ENCODE measurements at regions not wholly inside any gene's neighbourhood (a gene's known extent, or its start where the extent isn't known, plus 50 kb on each side); places are given as distances from the start of the nearest gene placed in this dataset.

DNA sequence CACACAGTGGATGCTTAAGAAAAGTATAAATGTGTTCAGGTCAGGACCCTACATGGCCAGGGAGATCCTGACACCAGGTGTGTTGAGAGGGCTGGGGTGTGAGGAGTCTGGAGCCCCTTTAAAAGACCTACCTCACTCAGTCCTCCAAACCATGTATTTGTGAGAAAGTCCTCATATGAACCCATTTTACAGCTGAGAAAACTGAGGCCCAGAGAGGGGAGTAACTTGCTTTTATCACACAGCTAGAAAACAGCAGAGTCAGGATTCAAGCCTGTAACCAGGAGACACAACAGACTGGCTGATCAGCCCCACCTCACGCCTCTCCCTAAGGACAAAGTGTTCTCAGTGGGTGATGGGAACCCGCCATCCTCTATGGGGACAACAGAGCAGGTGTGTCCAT is 706.7 kb downstream of the PTPRU start:
- TF ChIP-seq POLR2A (IDR thresholded peaks at IDR 0.05; ENCODE audit: extremely low read depth, insufficient read length) (no peak), MYC (IDR thresholded peaks at IDR 0.05; ENCODE audit: low read depth, low read length) (no peak)
- TF ChIP-seq, protein P1, sequence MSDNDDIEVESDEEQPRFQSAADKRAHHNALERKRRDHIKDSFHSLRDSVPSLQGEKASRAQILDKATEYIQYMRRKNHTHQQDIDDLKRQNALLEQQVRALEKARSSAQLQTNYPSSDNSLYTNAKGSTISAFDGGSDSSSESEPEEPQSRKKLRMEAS (IDR thresholded peaks at IDR 0.05; ENCODE audit: low read depth, low read length), result no peak
- TF ChIP-seq, protein P2, sequence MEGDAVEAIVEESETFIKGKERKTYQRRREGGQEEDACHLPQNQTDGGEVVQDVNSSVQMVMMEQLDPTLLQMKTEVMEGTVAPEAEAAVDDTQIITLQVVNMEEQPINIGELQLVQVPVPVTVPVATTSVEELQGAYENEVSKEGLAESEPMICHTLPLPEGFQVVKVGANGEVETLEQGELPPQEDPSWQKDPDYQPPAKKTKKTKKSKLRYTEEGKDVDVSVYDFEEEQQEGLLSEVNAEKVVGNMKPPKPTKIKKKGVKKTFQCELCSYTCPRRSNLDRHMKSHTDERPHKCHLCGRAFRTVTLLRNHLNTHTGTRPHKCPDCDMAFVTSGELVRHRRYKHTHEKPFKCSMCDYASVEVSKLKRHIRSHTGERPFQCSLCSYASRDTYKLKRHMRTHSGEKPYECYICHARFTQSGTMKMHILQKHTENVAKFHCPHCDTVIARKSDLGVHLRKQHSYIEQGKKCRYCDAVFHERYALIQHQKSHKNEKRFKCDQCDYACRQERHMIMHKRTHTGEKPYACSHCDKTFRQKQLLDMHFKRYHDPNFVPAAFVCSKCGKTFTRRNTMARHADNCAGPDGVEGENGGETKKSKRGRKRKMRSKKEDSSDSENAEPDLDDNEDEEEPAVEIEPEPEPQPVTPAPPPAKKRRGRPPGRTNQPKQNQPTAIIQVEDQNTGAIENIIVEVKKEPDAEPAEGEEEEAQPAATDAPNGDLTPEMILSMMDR (IDR thresholded peaks at IDR 0.05; ENCODE audit: low read depth, low read length), result no peak
- H3K4me3 ChIP-seq (ENCODE audit: low read depth, low read length), result no peak overlapping the region
- no peak for DNase-seq (ENCODE audit: low read depth)

DNA sequence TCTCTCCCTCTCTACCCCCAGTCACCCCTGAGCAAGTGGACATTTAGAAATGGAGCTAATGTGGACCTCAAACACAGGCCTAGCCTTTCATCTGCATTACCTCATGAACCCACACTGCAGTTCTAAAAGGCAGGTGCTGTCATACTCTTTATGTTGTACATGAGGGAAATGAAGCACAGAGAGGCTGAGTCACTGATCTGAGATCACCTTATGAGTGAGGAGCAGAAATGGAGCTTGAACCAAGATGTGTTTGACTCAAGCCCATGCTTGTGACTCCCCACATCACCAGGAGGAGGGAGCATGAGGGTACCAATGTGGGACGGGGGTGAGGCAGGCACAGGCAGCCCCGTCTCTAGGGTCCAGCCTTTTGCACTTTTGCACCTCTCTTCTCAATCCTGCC is 702.8 kb downstream of the PTPRU start:
- no peak for DNase-seq (ENCODE audit: low read depth)
- TF ChIP-seq, protein P2 (IDR thresholded peaks at IDR 0.05; ENCODE audit: low read depth, low read length), result no peak
- TF ChIP-seq, protein P1 (IDR thresholded peaks at IDR 0.05; ENCODE audit: low read depth, low read length), result no peak
- TF ChIP-seq POLR2A (IDR thresholded peaks at IDR 0.05; ENCODE audit: extremely low read depth, insufficient read length), result no peak
- no peak for TF ChIP-seq MYC (IDR thresholded peaks at IDR 0.05; ENCODE audit: low read depth, low read length)

DNA sequence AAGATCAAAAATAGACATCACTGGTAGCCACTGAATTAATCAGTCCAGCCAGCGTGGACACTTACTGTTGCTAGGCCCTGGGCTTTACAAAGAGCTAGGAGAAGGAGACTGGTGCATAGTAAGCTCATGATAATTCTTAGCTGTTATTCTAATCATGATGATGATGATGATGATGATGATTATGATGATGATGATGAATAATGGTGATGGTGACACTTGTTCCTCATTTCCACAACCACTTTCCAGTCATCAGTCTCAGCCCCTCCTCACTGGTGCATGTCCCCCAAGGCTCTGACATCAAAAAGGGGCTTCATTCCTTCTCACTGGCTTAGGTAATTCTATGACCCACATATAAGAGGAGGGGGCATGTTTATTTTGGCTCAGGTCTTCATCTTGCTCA is 701.0 kb downstream of the PTPRU start:
- TF ChIP-seq POLR2A (IDR thresholded peaks at IDR 0.05; ENCODE audit: extremely low read depth, insufficient read length), result no peak
- TF ChIP-seq, protein P2 (IDR thresholded peaks at IDR 0.05; ENCODE audit: low read depth, low read length), result no peak
- TF ChIP-seq MYC (IDR thresholded peaks at IDR 0.05; ENCODE audit: low read depth, low read length), result no peak
- TF ChIP-seq, protein P1 (IDR thresholded peaks at IDR 0.05; ENCODE audit: low read depth, low read length), result no peak
- H3K4me3 ChIP-seq (ENCODE audit: low read depth, low read length), result no peak overlapping the region

More for the DNA sequence above, 702.8 kb downstream of the PTPRU start:
- H3K4me3 ChIP-seq (ENCODE audit: low read depth, low read length), result no peak overlapping the region

DNA sequence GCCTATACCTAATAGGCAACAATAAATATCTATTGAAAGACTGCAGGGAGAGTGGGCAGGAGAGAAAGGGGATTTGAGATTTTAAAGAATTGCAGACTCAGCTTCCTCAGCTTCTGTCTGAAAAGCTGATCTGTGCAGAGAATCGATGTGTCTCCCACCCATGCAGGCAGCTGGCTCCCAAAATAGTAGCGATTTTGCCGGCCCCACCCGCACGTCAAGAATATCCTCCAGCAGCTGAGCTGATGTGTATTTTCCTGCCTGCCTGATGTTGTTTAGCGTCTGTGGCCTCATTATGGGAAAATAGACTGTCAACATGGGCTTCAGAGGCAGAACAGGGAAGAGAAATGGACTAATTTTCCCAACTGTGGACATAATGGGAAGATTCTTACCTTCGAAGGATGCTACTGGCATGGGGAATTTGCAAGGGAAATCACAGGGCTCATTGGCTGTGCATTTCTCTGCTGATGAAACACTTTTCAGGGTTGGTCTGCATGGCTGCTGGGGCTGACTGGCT is 699.8 kb downstream of the PTPRU start:
- TF ChIP-seq MYC (IDR thresholded peaks at IDR 0.05; ENCODE audit: low read depth, low read length) (no peak), POLR2A (IDR thresholded peaks at IDR 0.05; ENCODE audit: extremely low read depth, insufficient read length) (no peak)
- TF ChIP-seq, protein P2 (IDR thresholded peaks at IDR 0.05; ENCODE audit: low read depth, low read length), result no peak
- TF ChIP-seq, protein P1 (IDR thresholded peaks at IDR 0.05; ENCODE audit: low read depth, low read length), result no peak
- H3K4me3 ChIP-seq (ENCODE audit: low read depth, low read length), result no peak overlapping the region
- DNase-seq (ENCODE audit: low read depth), result no peak

More for the DNA sequence above, 701.0 kb downstream of the PTPRU start:
- no peak for DNase-seq (ENCODE audit: low read depth)

DNA sequence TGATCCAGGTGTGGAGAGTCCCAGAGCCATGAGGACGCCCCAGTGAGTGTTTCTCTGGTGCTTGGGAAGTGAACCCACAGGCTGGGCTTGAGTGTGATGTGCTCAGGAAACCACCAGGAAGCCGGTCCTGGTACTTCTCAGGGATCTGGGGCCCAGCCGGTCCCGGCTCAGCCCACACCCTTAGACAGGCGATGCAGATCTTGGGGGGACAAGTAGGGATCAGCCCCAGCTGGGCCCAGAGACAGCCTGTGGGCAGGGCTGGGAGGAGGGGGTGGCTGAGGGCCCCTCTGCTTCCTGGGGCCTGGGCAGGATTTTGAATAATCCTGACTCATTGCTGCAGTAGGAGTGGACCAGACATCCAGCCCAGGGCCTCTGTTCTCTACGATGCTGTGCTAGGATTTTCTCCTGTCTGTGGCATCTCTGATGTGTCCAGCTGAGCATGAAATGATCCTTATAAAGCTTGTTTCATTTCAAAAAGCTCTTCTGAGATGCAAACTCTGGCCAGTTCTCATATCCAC is 698.0 kb downstream of the PTPRU start:
- H3K4me3 ChIP-seq (ENCODE audit: low read depth, low read length), result no peak overlapping the region
- TF ChIP-seq, protein P2 (IDR thresholded peaks at IDR 0.05; ENCODE audit: low read depth, low read length), result no peak
- TF ChIP-seq POLR2A (IDR thresholded peaks at IDR 0.05; ENCODE audit: extremely low read depth, insufficient read length), result no peak
- TF ChIP-seq, protein P1 (IDR thresholded peaks at IDR 0.05; ENCODE audit: low read depth, low read length), result no peak
- TF ChIP-seq MYC (IDR thresholded peaks at IDR 0.05; ENCODE audit: low read depth, low read length), result no peak
- no peak for DNase-seq (ENCODE audit: low read depth)

All from NB4 (cell line).